MM.1S (cell line): ENCODE measurements at regions not wholly inside any gene's neighbourhood (a gene's known extent, or its start where the extent isn't known, plus 50 kb on each side); places are given as distances from the start of the nearest gene placed in this dataset.

Source experiments
- DNase-seq: peaks from one replicate; pipeline ENCODE4 v3.0.0-alpha.2; 2015
- H2AFZ ChIP-seq: fragments of 300-600 bp; sonication (generic); 2 replicates; pipeline ENCODE4 v1.6.0; 2016; ENCODE audit warnings: antibody characterized with exemption, low read length
- H3F3A ChIP-seq: fragments of 300-600 bp; sonication (generic); 2 replicates; pipeline ENCODE4 v1.6.1; 2016; ENCODE audit warnings: mild to moderate bottlenecking, antibody characterized with exemption, low read length, moderate library complexity, mixed read lengths; ENCODE audit not compliant: insufficient read depth
- H3K27ac ChIP-seq: fragments of 300-600 bp; sonication (generic); 2 replicates; pipeline ENCODE4 v1.5.1; 2016; ENCODE audit warnings: mild to moderate bottlenecking, low read length
- H3K27me3 ChIP-seq: fragments of 300-600 bp; sonication (generic); replicated peaks from 2 replicates; pipeline ENCODE4 v1.6.0; 2016; ENCODE audit warnings: low read length; ENCODE audit not compliant: insufficient read depth
- H3K36me3 ChIP-seq: fragments of 300-600 bp; sonication (generic); replicated peaks from 2 replicates; pipeline ENCODE4 v1.6.1; 2016; ENCODE audit warnings: mild to moderate bottlenecking, low read length, mixed read lengths; ENCODE audit not compliant: insufficient read depth
- H3K4me1 ChIP-seq: fragments of 300-600 bp; sonication (generic); 2 replicates; pipeline ENCODE4 v1.6.1; 2016; ENCODE audit warnings: low read length, mixed read lengths
- H3K4me2 ChIP-seq: fragments of 300-600 bp; sonication (generic); 2 replicates; pipeline ENCODE4 v1.6.0; 2016; ENCODE audit warnings: low read depth, low read length
- H3K4me3 ChIP-seq: fragments of 300-600 bp; sonication (generic); 2 replicates; pipeline ENCODE4 v1.5.1; 2016; ENCODE audit warnings: low read length, mixed read lengths
- H3K79me2 ChIP-seq: fragments of 300-600 bp; sonication (generic); 2 replicates; pipeline ENCODE4 v1.6.1; 2016; ENCODE audit warnings: mixed run types, low read length, mixed read lengths
- H3K9ac ChIP-seq: fragments of 300-600 bp; sonication (generic); 2 replicates; pipeline ENCODE4 v1.6.1; 2016; ENCODE audit warnings: low read length, mixed read lengths
- H3K9me2 ChIP-seq: fragments of 300-600 bp; sonication (generic); replicated peaks from 2 replicates; pipeline ENCODE4 v1.6.1; 2016; ENCODE audit warnings: mild to moderate bottlenecking, low read length, mixed read lengths; ENCODE audit not compliant: insufficient read depth
- H3K9me3 ChIP-seq: fragments of 300-600 bp; sonication (generic); replicated peaks from 2 replicates; pipeline ENCODE4 v1.6.1; 2016; ENCODE audit warnings: mild to moderate bottlenecking, low read length, mixed read lengths; ENCODE audit not compliant: insufficient read depth
- H4K20me1 ChIP-seq: fragments of 300-600 bp; sonication (generic); 2 replicates; pipeline ENCODE4 v1.6.1; 2016; ENCODE audit warnings: mild to moderate bottlenecking, low read length, moderate library complexity, mixed read lengths; ENCODE audit not compliant: insufficient read depth
- EZH2 ChIP-seq: fragments of 300-600 bp; sonication (generic); optimal IDR thresholded peaks from 2 replicates; pipeline ENCODE3; 2017; ENCODE audit warnings: low read depth, mild to moderate bottlenecking, antibody characterized with exemption, low read length, mixed read lengths
- EZH2phosphoT487 ChIP-seq: fragments of 300-600 bp; sonication (generic); IDR thresholded peaks from 2 replicates; pipeline ENCODE4 v1.6.1; 2018; ENCODE audit warnings: antibody characterized with exemption, low read length
- TF ChIP-seq, protein P1 (sequence below): fragments of 300-600 bp; sonication (generic); IDR thresholded peaks from 2 replicates; pipeline ENCODE4 v1.5.1; 2016; ENCODE audit warnings: antibody characterized with exemption, low read length, mixed read lengths

- no peaks in the 10 kb centered on the region for H3F3A ChIP-seq
- no peaks in the 10 kb centered on the region for H3K27me3 ChIP-seq
- no peaks in the 10 kb centered on the region for H3K9me2 ChIP-seq
- H2AFZ ChIP-seq, result no peak overlapping the region
- H3K36me3 ChIP-seq, result no peaks in the 10 kb centered on the region
- no peak overlapping the region for H3K4me2 ChIP-seq
- no peaks in the 10 kb centered on the region for H3K79me2 ChIP-seq
- no peak for DNase-seq
- no peaks in the 10 kb centered on the region for H3K4me1 ChIP-seq
- H3K9me3 ChIP-seq, result no peaks in the 10 kb centered on the region
- H3K9ac ChIP-seq, result no peak overlapping the region
- H3K27ac ChIP-seq, result no peak overlapping the region
- no peak for TF ChIP-seq EZH2phosphoT487
- TF ChIP-seq, protein P1, sequence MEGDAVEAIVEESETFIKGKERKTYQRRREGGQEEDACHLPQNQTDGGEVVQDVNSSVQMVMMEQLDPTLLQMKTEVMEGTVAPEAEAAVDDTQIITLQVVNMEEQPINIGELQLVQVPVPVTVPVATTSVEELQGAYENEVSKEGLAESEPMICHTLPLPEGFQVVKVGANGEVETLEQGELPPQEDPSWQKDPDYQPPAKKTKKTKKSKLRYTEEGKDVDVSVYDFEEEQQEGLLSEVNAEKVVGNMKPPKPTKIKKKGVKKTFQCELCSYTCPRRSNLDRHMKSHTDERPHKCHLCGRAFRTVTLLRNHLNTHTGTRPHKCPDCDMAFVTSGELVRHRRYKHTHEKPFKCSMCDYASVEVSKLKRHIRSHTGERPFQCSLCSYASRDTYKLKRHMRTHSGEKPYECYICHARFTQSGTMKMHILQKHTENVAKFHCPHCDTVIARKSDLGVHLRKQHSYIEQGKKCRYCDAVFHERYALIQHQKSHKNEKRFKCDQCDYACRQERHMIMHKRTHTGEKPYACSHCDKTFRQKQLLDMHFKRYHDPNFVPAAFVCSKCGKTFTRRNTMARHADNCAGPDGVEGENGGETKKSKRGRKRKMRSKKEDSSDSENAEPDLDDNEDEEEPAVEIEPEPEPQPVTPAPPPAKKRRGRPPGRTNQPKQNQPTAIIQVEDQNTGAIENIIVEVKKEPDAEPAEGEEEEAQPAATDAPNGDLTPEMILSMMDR, result no peak
- no peak for TF ChIP-seq EZH2
- H3K4me3 ChIP-seq, result no peak overlapping the region
- H4K20me1 ChIP-seq, result no peaks in the 10 kb centered on the region
Measured at GRCh38 chr3:181561139-181562031, 150.3 kb upstream of the SOX2 start.

GRCh38 chr3:181558870-181559269 is 152.9 kb upstream of the SOX2 start:
- Histone ChIP-seq H3K9ac (no peak overlapping the region), H4K20me1 (no peaks in the 10 kb centered on the region), H3K4me1 (no peaks in the 10 kb centered on the region), H3K36me3 (no peaks in the 10 kb centered on the region), H3K27me3 (no peaks in the 10 kb centered on the region), H3K79me2 (no peaks in the 10 kb centered on the region), H3K9me3 (no peaks in the 10 kb centered on the region), H3K9me2 (no peaks in the 10 kb centered on the region), H2AFZ (no peak overlapping the region), H3K4me3 (no peak overlapping the region), H3K27ac (no peak overlapping the region), H3K4me2 (no peak overlapping the region), H3F3A (no peaks in the 10 kb centered on the region)
- TF ChIP-seq EZH2phosphoT487, result no peak
- TF ChIP-seq, protein P1, result no peak
- no peak for TF ChIP-seq EZH2
- DNase-seq, result no peak

DNA sequence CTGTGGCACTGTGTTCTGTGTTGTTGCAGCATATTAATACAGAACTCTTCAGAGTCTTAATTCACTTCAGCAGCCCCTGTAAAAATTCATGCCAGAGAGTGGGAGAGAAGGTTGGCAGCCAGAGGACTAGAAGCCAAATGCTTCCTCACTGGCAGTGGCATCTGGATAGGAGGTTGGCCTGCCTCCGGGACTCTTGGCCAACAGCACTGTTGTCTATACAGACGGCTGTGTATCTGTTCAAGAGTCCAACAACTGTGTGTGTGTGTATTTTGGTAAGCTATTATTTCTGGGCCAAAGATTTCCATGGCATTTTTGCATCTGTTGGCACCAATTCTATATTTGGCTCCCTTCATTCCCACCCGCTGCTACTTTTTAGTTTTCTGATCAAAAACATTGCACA is 156.0 kb upstream of the SOX2 start:
- H4K20me1 ChIP-seq, result no peaks in the 10 kb centered on the region
- DNase-seq, result no peak
- no peak overlapping the region for H3K4me3 ChIP-seq
- no peaks in the 10 kb centered on the region for H3K27me3 ChIP-seq
- no peaks in the 10 kb centered on the region for H3K79me2 ChIP-seq
- TF ChIP-seq EZH2, result no peak
- no peak overlapping the region for H3K27ac ChIP-seq
- no peak overlapping the region for H2AFZ ChIP-seq
- no peaks in the 10 kb centered on the region for H3K9me3 ChIP-seq
- no peak overlapping the region for H3K9ac ChIP-seq
- H3K4me1 ChIP-seq, result no peaks in the 10 kb centered on the region
- H3K36me3 ChIP-seq, result no peaks in the 10 kb centered on the region
- no peaks in the 10 kb centered on the region for H3F3A ChIP-seq
- H3K9me2 ChIP-seq, result no peaks in the 10 kb centered on the region
- H3K4me2 ChIP-seq, result no peak overlapping the region

DNA sequence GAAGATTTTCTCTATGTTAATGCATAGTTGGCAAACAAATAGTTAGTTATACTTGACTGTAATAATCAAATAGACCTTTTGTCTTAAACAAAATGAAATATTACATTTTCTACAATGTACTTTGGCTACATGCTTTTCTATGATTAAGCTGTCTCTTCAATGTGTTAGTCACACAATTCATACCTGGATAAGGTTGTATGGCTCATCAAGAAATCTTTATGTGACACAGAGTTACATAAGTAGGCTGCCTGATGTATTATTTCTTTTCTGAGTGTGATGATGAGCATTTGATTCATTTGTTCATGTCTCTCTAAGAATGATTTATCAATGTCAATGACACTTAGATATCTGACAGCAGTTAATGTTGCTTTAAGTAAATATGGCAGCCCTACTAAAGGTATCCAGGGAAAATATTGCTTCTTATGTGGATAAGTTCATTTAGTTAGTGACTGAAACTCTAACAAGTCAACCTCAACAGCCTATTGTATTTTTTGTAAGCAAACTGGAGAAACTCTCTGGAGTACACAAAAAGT is 157.4 kb upstream of the SOX2 start:
- Histone ChIP-seq H3K79me2 (no peaks in the 10 kb centered on the region), H3K36me3 (no peaks in the 10 kb centered on the region), H3K27me3 (no peaks in the 10 kb centered on the region), H2AFZ (no peak overlapping the region), H3K4me1 (no peaks in the 10 kb centered on the region), H4K20me1 (no peaks in the 10 kb centered on the region), H3K4me2 (no peak overlapping the region), H3K4me3 (no peak overlapping the region), H3K9me2 (no peaks in the 10 kb centered on the region), H3F3A (no peaks in the 10 kb centered on the region), H3K27ac (no peak overlapping the region), H3K9ac (no peak overlapping the region), H3K9me3 (no peaks in the 10 kb centered on the region)
- no peak for DNase-seq
- TF ChIP-seq EZH2phosphoT487 (no peak), EZH2 (no peak)
- TF ChIP-seq, protein P1, result no peak
